ENCODE measurements at regions not wholly inside any gene's neighbourhood (a gene's known extent, or its start where the extent isn't known, plus 50 kb on each side); places are given as distances from the start of the nearest gene placed in this dataset.

- TF ChIP-seq MCM7 (IDR thresholded peaks at IDR 0.05): no peak
- TF ChIP-seq ILK (tag; IDR thresholded peaks at IDR 0.05; ENCODE audit: borderline replicate concordance, low read depth): no peak
- no peak for TF ChIP-seq SAFB (IDR thresholded peaks at IDR 0.05; ENCODE audit: borderline replicate concordance, low read depth, low read length)
- TF ChIP-seq PHF8 (IDR thresholded peaks at IDR 0.05; ENCODE audit: borderline replicate concordance, low read length): no peak
- no peak for TF ChIP-seq KHSRP (IDR thresholded peaks at IDR 0.05)
Observed at GRCh38 chr6:116990679-116991078, 113.6 kb downstream of the RFX6 start (continued).

GRCh38 chr6:116992546-116992945 lies 115.5 kb downstream of the RFX6 start:
- intact Hi-C loops (cut with micrococcal nuclease) (no loop called here), in situ Hi-C loops (cut with MboI) (no loop called here)
- no peak overlapping the region for H2AFZ ChIP-seq (ENCODE audit: low read depth, low read length)
- H3K36me3 ChIP-seq (ENCODE audit: control insufficient read depth, insufficient read depth, low read length): no peaks in the 10 kb centered on the region
- DNase-seq (ENCODE audit: extremely low read depth in 1 of 4, low spot score in 3 of 4) (no peak), ATAC-seq (no peak), FAIRE-seq (no peak)
- no peaks in the 10 kb centered on the region for H4K20me1 ChIP-seq (replicated peaks; ENCODE audit: control insufficient read depth, insufficient read depth, low read length)
- no peaks in the 10 kb centered on the region for H3K9me1 ChIP-seq (ENCODE audit: control insufficient read depth, insufficient read depth, low read length)
- H3K9ac ChIP-seq (ENCODE audit: insufficient read depth in 1 of 2, low read depth in 2 of 2, low read length in 2 of 2): no peak overlapping the region
- no peak overlapping the region for H3K4me3 ChIP-seq
- no peak overlapping the region for H3K27ac ChIP-seq (ENCODE audit: extremely low read depth, low read depth, low read length)
- H3K4me1 ChIP-seq (replicated peaks in 1 of 2; ENCODE audit: control insufficient read depth in 2 of 2, insufficient read depth in 2 of 2, low read length in 2 of 2): no peaks in the 10 kb centered on the region
- TF ChIP-seq SMARCC2 (IDR thresholded peaks at IDR 0.05; ENCODE audit: low read depth) (no peak), HIVEP1 (CRISPR knock-in tag; IDR thresholded peaks at IDR 0.05) (no peak), ZNF395 (CRISPR knock-in tag; IDR thresholded peaks at IDR 0.05) (no peak), TEAD2 (tag; IDR thresholded peaks at IDR 0.05) (no peak), SLC30A9 (CRISPR knock-in tag; IDR thresholded peaks at IDR 0.05) (no peak), TOE1 (IDR thresholded peaks at IDR 0.05; ENCODE audit: borderline replicate concordance) (no peak), TOE1 (CRISPR knock-in tag; IDR thresholded peaks at IDR 0.05; ENCODE audit: borderline replicate concordance, low read depth) (no peak), EP300 (IDR thresholded peaks at IDR 0.05; ENCODE audit: low read length) (no peak), SMAD4 (CRISPR knock-in tag; conservative IDR thresholded peaks at IDR 0.05) (no peak), ZNF79 (CRISPR knock-in tag; IDR thresholded peaks at IDR 0.05; ENCODE audit: low read depth) (no peak), PHF8 (IDR thresholded peaks at IDR 0.05; ENCODE audit: borderline replicate concordance, low read length) (no peak), ZSCAN32 (CRISPR knock-in tag; IDR thresholded peaks at IDR 0.05) (no peak), DMBX1 (CRISPR knock-in tag; IDR thresholded peaks at IDR 0.05; ENCODE audit: borderline replicate concordance) (no peak)
- TF ChIP-seq, protein P1, sequence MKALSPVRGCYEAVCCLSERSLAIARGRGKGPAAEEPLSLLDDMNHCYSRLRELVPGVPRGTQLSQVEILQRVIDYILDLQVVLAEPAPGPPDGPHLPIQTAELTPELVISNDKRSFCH (CRISPR knock-in tag; IDR thresholded peaks at IDR 0.05): no peak
- TF ChIP-seq, protein P1 (tag; IDR thresholded peaks at IDR 0.05): no peak
- TF ChIP-seq, protein P2, sequence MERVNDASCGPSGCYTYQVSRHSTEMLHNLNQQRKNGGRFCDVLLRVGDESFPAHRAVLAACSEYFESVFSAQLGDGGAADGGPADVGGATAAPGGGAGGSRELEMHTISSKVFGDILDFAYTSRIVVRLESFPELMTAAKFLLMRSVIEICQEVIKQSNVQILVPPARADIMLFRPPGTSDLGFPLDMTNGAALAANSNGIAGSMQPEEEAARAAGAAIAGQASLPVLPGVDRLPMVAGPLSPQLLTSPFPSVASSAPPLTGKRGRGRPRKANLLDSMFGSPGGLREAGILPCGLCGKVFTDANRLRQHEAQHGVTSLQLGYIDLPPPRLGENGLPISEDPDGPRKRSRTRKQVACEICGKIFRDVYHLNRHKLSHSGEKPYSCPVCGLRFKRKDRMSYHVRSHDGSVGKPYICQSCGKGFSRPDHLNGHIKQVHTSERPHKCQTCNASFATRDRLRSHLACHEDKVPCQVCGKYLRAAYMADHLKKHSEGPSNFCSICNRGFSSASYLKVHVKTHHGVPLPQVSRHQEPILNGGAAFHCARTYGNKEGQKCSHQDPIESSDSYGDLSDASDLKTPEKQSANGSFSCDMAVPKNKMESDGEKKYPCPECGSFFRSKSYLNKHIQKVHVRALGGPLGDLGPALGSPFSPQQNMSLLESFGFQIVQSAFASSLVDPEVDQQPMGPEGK (CRISPR knock-in tag; IDR thresholded peaks at IDR 0.05; ENCODE audit: borderline replicate concordance): no peak
- CTCF ChIA-PET (ENCODE audit: low intra/inter-chr PET ratio): no interaction called here
- H3K9me3 ChIP-seq (replicated peaks; ENCODE audit: control insufficient read depth, insufficient read depth, low read depth, low read length): no peaks in the 10 kb centered on the region
- POLR2A ChIA-PET: no interaction called here
- no peaks in the 10 kb centered on the region for H3K79me2 ChIP-seq (ENCODE audit: control insufficient read depth, insufficient read depth, low read length)
- BruUV-seq (replicated peaks): no TSS peak
- no peak overlapping the region for H3K4me2 ChIP-seq (ENCODE audit: insufficient read depth, low read length)
- H3K27me3 ChIP-seq (ENCODE audit: control insufficient read depth in 2 of 2, insufficient read depth in 2 of 2, low read length in 2 of 2): no peaks in the 10 kb centered on the region
